ENCODE measurements at regions not wholly inside any gene's neighbourhood (a gene's known extent, or its start where the extent isn't known, plus 50 kb on each side); places are given as distances from the start of the nearest gene placed in this dataset.

GRCh38 chr13:105446197-105446596 lies 1089.3 kb downstream of the EFNB2 start:
- no peak for DNase-seq (ENCODE audit: low spot score)

GRCh38 chr13:105445796-105446195 lies 1089.7 kb downstream of the EFNB2 start:
- DNase-seq (ENCODE audit: low spot score) = no peak

- DNase-seq (ENCODE audit: low spot score) = no peak
Observed at GRCh38 chr13:105442949-105443699, 1092.3 kb downstream of the EFNB2 start.

- DNase-seq (ENCODE audit: low spot score) = no peak
Observed at GRCh38 chr13:105442040-105442439, 1093.4 kb downstream of the EFNB2 start.

- no peak for DNase-seq (ENCODE audit: low spot score)
Observed at GRCh38 chr13:105441051-105441750, 1094.3 kb downstream of the EFNB2 start.

GRCh38 chr13:105436943-105437342 lies 1098.5 kb downstream of the EFNB2 start:
- no peak for DNase-seq (ENCODE audit: low spot score)

- DNase-seq (ENCODE audit: low spot score) = no peak
Observed at GRCh38 chr13:105432438-105432837, 1103.0 kb downstream of the EFNB2 start.

- no peak for DNase-seq (ENCODE audit: low spot score)
Observed at GRCh38 chr13:105428811-105429210, 1106.7 kb downstream of the EFNB2 start.

- DNase-seq (ENCODE audit: low spot score) = no peak
Observed at GRCh38 chr13:105426441-105426840, 1109.0 kb downstream of the EFNB2 start.

- no peak for DNase-seq (ENCODE audit: low spot score)
Observed at GRCh38 chr13:105414639-105415038, 1120.8 kb downstream of the EFNB2 start.

- DNase-seq (ENCODE audit: low spot score) = no peak
Observed at GRCh38 chr13:105412171-105412570, 1123.3 kb downstream of the EFNB2 start.

GRCh38 chr13:105410602-105411001 lies 1124.9 kb downstream of the EFNB2 start:
- DNase-seq (ENCODE audit: low spot score) = peak; percentile 59

GRCh38 chr13:105406551-105406950 lies 1128.9 kb downstream of the EFNB2 start:
- DNase-seq (ENCODE audit: low spot score) = no peak

GRCh38 chr13:105403086-105403485 lies 1132.4 kb downstream of the EFNB2 start:
- no peak for DNase-seq (ENCODE audit: low spot score)

GRCh38 chr13:105395041-105395440 lies 1140.4 kb downstream of the EFNB2 start:
- no peak for DNase-seq (ENCODE audit: low spot score)

- no peak for DNase-seq (ENCODE audit: low spot score)
Observed at GRCh38 chr13:105389373-105389772, 1146.1 kb downstream of the EFNB2 start.

GRCh38 chr13:105377452-105377851 lies 1158.0 kb downstream of the EFNB2 start:
- no peak for DNase-seq (ENCODE audit: low spot score)

- no peak for DNase-seq (ENCODE audit: low spot score)
Observed at GRCh38 chr13:105370011-105370650, 1165.3 kb downstream of the EFNB2 start.

- no peak for DNase-seq (ENCODE audit: low spot score)
Observed at GRCh38 chr13:105368781-105369180, 1166.7 kb downstream of the EFNB2 start.

GRCh38 chr13:105365831-105366230 lies 1169.6 kb downstream of the EFNB2 start:
- no peak for DNase-seq (ENCODE audit: low spot score)

- DNase-seq (ENCODE audit: low spot score) = no peak
Observed at GRCh38 chr13:105365021-105365550, 1170.4 kb downstream of the EFNB2 start.

- no peak for DNase-seq (ENCODE audit: low spot score)
Observed at GRCh38 chr13:105364191-105364590, 1171.3 kb downstream of the EFNB2 start.
